Peyer's patch (tissue), 4 donors: ENCODE measurements at regions not wholly inside any gene's neighbourhood (a gene's known extent, or its start where the extent isn't known, plus 50 kb on each side); places are given as distances from the start of the nearest gene placed in this dataset.

Experiments
- CTCF ChIP-seq, 6 experiments: fragments of 450-650 bp in 4 of 6; fragments of 200-600 bp in 2 of 6; sonication (generic) in 1 of 6; IDR thresholded peaks; one replicate each; pipeline ENCODE4 v1.5.1; 2017 to 2019; ENCODE audit warnings: antibody characterized with exemption in 6 of 6, mild to moderate bottlenecking in 3 of 6, moderate library complexity in 1 of 6
- POLR2A ChIP-seq, 2 donors: fragments of 450-650 bp; IDR thresholded peaks; one replicate each; pipeline ENCODE4 v1.5.1; 2017; ENCODE audit warnings: antibody characterized with exemption in 2 of 2, mild to moderate bottlenecking in 2 of 2, moderate library complexity in 2 of 2

- TF ChIP-seq CTCF (IDR thresholded peaks at IDR 0.05) (no peak), POLR2A (IDR thresholded peaks at IDR 0.05) (no peak)
Measured at GRCh38 chr1:91584878-91585277, 84.2 kb downstream of the CDC7 start.
